GM12878 (cell line): ENCODE measurements at regions not wholly inside any gene's neighbourhood (a gene's known extent, or its start where the extent isn't known, plus 50 kb on each side); places are given as distances from the start of the nearest gene placed in this dataset.

Experiments
- ATAC-seq: fragments of 200-7000 bp; cut with Tn5 transposase; 3 replicates; pipeline ENCODE4 v1.9.1; 2020; ENCODE audit warnings: mild to moderate bottlenecking, moderate library complexity
- BruUV-seq: library from RNA; stranded (reverse); fragments of 400-500 nt; replicated peaks from 2 replicates; lab custom pipeline; 2021; lab: Mats Ljungman, UMichigan
- CTCF ChIA-PET: fragments of 300-600 bp; sonication (Branson Sonifier 250); formaldehyde crosslinking; extraction: SDS; loops from one replicate; lab custom pipeline; 2021; ENCODE audit warnings: inconsistent platforms; lab: Yijun Ruan, JAX
- POLR2A ChIA-PET: fragments of 350-600 bp; formaldehyde crosslinking; extraction: SDS; loops from one replicate; lab custom pipeline; 2021; ENCODE audit warnings: inconsistent platforms; lab: Charles Lee
- RAD21 ChIA-PET: fragments of 300-600 bp; sonication (Branson Sonifier 250); formaldehyde crosslinking; loops from one replicate; lab custom pipeline; 2023; ENCODE audit warnings: antibody characterized with exemption; ENCODE audit not compliant: unreplicated experiment; lab: Charles Lee
- SMC1A ChIA-PET: fragments of 300-600 bp; sonication (Branson Sonifier 250); formaldehyde crosslinking; loops from one replicate; lab custom pipeline; 2023; ENCODE audit not compliant: unreplicated experiment, uncharacterized antibody; lab: Charles Lee
- DNase-seq: peaks from one replicate; pipeline ENCODE4 v3.0.0-alpha.2; 2011; ENCODE audit warnings: low read depth, low spot score
- FAIRE-seq: peaks from 3 replicates; lab custom pipeline; 2011; peaks lifted over from hg19 to GRCh38; lab: Jason Lieb, UNC
- H2AFZ ChIP-seq: 2 replicates; pipeline ENCODE4 v1.6.0; 2011; ENCODE audit warnings: low read depth, low read length, control low read depth; ENCODE audit not compliant: control insufficient read depth
- H3K27ac ChIP-seq: 2 replicates; pipeline ENCODE4 v1.5.1; 2011; ENCODE audit warnings: control low read depth; ENCODE audit not compliant: control insufficient read depth, insufficient read depth
- H3K27me3 ChIP-seq, 2 experiments: replicated peaks in 1 of 2; 2 replicates each; pipeline versions ENCODE4 v1.6.0 to v1.6.1; 2011; ENCODE audit warnings: low read length in 1 of 2; ENCODE audit not compliant: control insufficient read depth in 2 of 2, insufficient read depth in 2 of 2
- H3K36me3 ChIP-seq, 2 experiments: 2 replicates each; pipeline ENCODE4 v1.5.1; 2011; ENCODE audit warnings: low read length in 1 of 2; ENCODE audit not compliant: control insufficient read depth in 2 of 2, insufficient read depth in 2 of 2
- H3K4me1 ChIP-seq: 2 replicates; pipeline ENCODE4 v1.6.1; 2011; ENCODE audit warnings: mild to moderate bottlenecking, low read length, moderate library complexity, mixed read lengths; ENCODE audit not compliant: control insufficient read depth, insufficient read depth
- H3K4me2 ChIP-seq: 2 replicates; pipeline ENCODE4 v1.6.0; 2011; ENCODE audit warnings: control low read depth; ENCODE audit not compliant: control insufficient read depth, insufficient read depth
- H3K4me3 ChIP-seq: fragments of 200-600 bp; sonication (generic); 2 replicates; pipeline ENCODE4 v1.5.1; 2016
- H3K79me2 ChIP-seq: 2 replicates; pipeline ENCODE4 v1.6.0; 2011; ENCODE audit warnings: low read length; ENCODE audit not compliant: control insufficient read depth, insufficient read depth
- H3K9ac ChIP-seq: 2 replicates; pipeline ENCODE4 v1.8.0; 2011; ENCODE audit warnings: low read length, control low read depth, mixed read lengths; ENCODE audit not compliant: control insufficient read depth, insufficient read depth
- H3K9me3 ChIP-seq: replicated peaks from 3 replicates; pipeline ENCODE4 v1.5.1; 2011; ENCODE audit warnings: mild to moderate bottlenecking, low read length; ENCODE audit not compliant: control insufficient read depth, insufficient read depth
- H4K20me1 ChIP-seq: 2 replicates; pipeline ENCODE4 v1.6.0; 2011; ENCODE audit not compliant: control insufficient read depth, insufficient read depth
- GABPA ChIP-seq: IDR thresholded peaks from 2 replicates; pipeline ENCODE4 v1.6.1; 2014; ENCODE audit warnings: antibody characterized with exemption, low read depth, mild to moderate bottlenecking, inconsistent platforms
- POLR2AphosphoS5 ChIP-seq: IDR thresholded peaks from 2 replicates; pipeline ENCODE4 v1.6.1; 2011; ENCODE audit warnings: mild to moderate bottlenecking, low read length, inconsistent platforms
- RAD51 ChIP-seq: fragments of 450-650 bp; IDR thresholded peaks from 2 replicates; pipeline ENCODE4 v1.6.1; 2016; ENCODE audit warnings: moderate library complexity, mild to moderate bottlenecking, inconsistent platforms
- SMC3 ChIP-seq: IDR thresholded peaks from 2 replicates; pipeline ENCODE4 v1.6.1; 2011; ENCODE audit warnings: low read length, improper control_type of control experiment, borderline replicate concordance
- SREBF1 ChIP-seq: IDR thresholded peaks from 2 replicates; pipeline ENCODE4 v1.6.1; 2012; ENCODE audit warnings: mild to moderate bottlenecking, low read length
- WGBS: methylation state at CpG from one replicate; pipeline ENCODE4 v1.1.6; 2016; ENCODE audit warnings: low lambda C conversion rate; ENCODE audit not compliant: insufficient replicate concordance, insufficient coverage; ENCODE audit errors: missing lambda C conversion rate; 5-methylcytosine and 5-hydroxymethylcytosine counted together
- in situ Hi-C: fragments of 300-500 bp; cut with MboI; formaldehyde crosslinking; loops from 9 replicates; pipeline ENCODE4 v1.14.3; 2018; ENCODE audit warnings: mixed read lengths
- intact Hi-C: fragments of 100-400 bp; cut with micrococcal nuclease; formaldehyde crosslinking; loops from one replicate; pipeline ENCODE4 v1.14.2; 2022; ENCODE audit not compliant: unreplicated experiment
- TF ChIP-seq, protein P1 (sequence below): IDR thresholded peaks from 2 replicates; pipeline ENCODE4 v1.6.1; 2012; ENCODE audit warnings: low read depth, low read length, improper control_type of control experiment
- TF ChIP-seq, protein P2 (sequence below): fragments of 450-650 bp; IDR thresholded peaks from 2 replicates; pipeline ENCODE4 v1.6.1; 2017; ENCODE audit warnings: mild to moderate bottlenecking, moderate library complexity
- TF ChIP-seq, protein P3 (sequence below): fragments of 450-650 bp; formaldehyde crosslinking; IDR thresholded peaks from 2 replicates; pipeline ENCODE4 v1.5.0; 2022; ENCODE audit warnings: mild to moderate bottlenecking, missing genetic modification characterization
- TF ChIP-seq, protein P4 (sequence below): IDR thresholded peaks from 2 replicates; pipeline ENCODE4 v1.6.1; 2011; ENCODE audit warnings: low read depth, low read length, improper control_type of control experiment, borderline replicate concordance

DNA sequence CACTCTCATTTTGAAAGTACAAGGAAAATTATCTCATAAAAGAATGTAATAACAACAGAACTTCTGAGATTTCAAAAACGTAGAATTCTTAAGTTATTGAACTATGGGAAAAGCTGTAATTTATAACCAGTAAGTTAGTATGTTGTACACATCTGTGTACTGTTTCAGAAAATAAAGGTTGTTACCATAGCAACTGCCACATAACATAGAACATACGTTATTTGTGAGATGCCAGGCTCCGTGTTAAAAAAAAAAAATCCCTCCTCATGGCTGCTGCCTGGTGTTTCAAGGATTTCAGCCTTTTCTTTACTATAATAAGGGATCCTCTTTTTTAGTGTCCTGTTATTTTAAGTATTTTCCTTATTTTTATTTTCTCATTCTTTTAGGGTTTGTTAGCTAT lies 79.5 kb downstream of the RWDD3 start (continued):
- TF ChIP-seq, protein P1, sequence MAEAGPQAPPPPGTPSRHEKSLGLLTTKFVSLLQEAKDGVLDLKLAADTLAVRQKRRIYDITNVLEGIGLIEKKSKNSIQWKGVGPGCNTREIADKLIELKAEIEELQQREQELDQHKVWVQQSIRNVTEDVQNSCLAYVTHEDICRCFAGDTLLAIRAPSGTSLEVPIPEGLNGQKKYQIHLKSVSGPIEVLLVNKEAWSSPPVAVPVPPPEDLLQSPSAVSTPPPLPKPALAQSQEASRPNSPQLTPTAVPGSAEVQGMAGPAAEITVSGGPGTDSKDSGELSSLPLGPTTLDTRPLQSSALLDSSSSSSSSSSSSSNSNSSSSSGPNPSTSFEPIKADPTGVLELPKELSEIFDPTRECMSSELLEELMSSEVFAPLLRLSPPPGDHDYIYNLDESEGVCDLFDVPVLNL = no peak
- TF ChIP-seq, protein P2, sequence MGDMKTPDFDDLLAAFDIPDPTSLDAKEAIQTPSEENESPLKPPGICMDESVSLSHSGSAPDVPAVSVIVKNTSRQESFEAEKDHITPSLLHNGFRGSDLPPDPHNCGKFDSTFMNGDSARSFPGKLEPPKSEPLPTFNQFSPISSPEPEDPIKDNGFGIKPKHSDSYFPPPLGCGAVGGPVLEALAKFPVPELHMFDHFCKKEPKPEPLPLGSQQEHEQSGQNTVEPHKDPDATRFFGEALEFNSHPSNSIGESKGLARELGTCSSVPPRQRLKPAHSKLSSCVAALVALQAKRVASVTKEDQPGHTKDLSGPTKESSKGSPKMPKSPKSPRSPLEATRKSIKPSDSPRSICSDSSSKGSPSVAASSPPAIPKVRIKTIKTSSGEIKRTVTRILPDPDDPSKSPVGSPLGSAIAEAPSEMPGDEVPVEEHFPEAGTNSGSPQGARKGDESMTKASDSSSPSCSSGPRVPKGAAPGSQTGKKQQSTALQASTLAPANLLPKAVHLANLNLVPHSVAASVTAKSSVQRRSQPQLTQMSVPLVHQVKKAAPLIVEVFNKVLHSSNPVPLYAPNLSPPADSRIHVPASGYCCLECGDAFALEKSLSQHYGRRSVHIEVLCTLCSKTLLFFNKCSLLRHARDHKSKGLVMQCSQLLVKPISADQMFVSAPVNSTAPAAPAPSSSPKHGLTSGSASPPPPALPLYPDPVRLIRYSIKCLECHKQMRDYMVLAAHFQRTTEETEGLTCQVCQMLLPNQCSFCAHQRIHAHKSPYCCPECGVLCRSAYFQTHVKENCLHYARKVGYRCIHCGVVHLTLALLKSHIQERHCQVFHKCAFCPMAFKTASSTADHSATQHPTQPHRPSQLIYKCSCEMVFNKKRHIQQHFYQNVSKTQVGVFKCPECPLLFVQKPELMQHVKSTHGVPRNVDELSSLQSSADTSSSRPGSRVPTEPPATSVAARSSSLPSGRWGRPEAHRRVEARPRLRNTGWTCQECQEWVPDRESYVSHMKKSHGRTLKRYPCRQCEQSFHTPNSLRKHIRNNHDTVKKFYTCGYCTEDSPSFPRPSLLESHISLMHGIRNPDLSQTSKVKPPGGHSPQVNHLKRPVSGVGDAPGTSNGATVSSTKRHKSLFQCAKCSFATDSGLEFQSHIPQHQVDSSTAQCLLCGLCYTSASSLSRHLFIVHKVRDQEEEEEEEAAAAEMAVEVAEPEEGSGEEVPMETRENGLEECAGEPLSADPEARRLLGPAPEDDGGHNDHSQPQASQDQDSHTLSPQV = no peak
- TF ChIP-seq SMC3 (no peak), RAD51 (no peak), POLR2AphosphoS5 (no peak), GABPA (no peak), SREBF1 (no peak)

DNA sequence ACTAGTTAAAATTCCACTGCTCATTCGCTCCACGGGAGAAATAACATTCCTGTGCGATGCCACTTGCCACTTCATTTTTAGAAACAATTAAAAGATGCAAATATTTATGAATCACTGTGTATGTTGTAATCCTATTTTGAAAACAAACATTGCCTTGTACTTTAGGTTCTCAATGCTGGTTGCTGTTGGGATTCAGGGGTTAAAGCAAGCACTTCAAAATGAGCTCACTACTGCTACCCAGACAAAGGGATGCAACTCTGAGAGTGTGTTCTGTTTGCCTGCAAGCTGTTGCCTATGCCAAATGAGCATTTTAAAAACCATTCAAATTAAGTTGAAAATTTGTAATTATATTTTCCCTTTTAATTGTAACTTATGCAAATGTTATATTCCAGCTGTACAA lies 87.5 kb downstream of the RWDD3 start:
- RAD21 ChIA-PET = no interaction called here
- CTCF ChIA-PET = interaction anchor here (1.8 kb wide), 1 partner anchor 13 kb away, joined by 6 read pairs; no protein-coding TSS in a partner anchor
- SMC1A ChIA-PET = no interaction called here
- Histone ChIP-seq H3K27ac (no peak overlapping the region), H3K4me3 (no peak overlapping the region), H3K9ac (no peak overlapping the region), H3K79me2 (no peaks in the 10 kb centered on the region), H4K20me1 (no peaks in the 10 kb centered on the region), H3K4me2 (no peak overlapping the region), H3K4me1 (no peaks in the 10 kb centered on the region), H3K27me3 (no peaks in the 10 kb centered on the region), H2AFZ (no peak overlapping the region), H3K36me3 (no peaks in the 10 kb centered on the region), H3K9me3 (no peaks in the 10 kb centered on the region)
- no peak for ATAC-seq
- in situ Hi-C loops = no loop called here
- POLR2A ChIA-PET = no interaction called here
- DNase-seq = no peak
- intact Hi-C loops = no loop called here
- WGBS = 70% methylated on average over 3 of the region's 3 CpGs
- BruUV-seq = no TSS peak
- FAIRE-seq = no peak
- TF ChIP-seq, protein P3, sequence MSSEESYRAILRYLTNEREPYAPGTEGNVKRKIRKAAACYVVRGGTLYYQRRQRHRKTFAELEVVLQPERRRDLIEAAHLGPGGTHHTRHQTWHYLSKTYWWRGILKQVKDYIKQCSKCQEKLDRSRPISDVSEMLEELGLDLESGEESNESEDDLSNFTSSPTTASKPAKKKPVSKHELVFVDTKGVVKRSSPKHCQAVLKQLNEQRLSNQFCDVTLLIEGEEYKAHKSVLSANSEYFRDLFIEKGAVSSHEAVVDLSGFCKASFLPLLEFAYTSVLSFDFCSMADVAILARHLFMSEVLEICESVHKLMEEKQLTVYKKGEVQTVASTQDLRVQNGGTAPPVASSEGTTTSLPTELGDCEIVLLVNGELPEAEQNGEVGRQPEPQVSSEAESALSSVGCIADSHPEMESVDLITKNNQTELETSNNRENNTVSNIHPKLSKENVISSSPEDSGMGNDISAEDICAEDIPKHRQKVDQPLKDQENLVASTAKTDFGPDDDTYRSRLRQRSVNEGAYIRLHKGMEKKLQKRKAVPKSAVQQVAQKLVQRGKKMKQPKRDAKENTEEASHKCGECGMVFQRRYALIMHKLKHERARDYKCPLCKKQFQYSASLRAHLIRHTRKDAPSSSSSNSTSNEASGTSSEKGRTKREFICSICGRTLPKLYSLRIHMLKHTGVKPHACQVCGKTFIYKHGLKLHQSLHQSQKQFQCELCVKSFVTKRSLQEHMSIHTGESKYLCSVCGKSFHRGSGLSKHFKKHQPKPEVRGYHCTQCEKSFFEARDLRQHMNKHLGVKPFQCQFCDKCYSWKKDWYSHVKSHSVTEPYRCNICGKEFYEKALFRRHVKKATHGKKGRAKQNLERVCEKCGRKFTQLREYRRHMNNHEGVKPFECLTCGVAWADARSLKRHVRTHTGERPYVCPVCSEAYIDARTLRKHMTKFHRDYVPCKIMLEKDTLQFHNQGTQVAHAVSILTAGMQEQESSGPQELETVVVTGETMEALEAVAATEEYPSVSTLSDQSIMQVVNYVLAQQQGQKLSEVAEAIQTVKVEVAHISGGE = no peak
- TF ChIP-seq, protein P4, sequence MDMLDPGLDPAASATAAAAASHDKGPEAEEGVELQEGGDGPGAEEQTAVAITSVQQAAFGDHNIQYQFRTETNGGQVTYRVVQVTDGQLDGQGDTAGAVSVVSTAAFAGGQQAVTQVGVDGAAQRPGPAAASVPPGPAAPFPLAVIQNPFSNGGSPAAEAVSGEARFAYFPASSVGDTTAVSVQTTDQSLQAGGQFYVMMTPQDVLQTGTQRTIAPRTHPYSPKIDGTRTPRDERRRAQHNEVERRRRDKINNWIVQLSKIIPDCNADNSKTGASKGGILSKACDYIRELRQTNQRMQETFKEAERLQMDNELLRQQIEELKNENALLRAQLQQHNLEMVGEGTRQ = no peak
